ENCODE measurements at regions not wholly inside any gene's neighbourhood (a gene's known extent, or its start where the extent isn't known, plus 50 kb on each side); places are given as distances from the start of the nearest gene placed in this dataset.

GRCh38 chr6:16851044-16851540, 89.8 kb upstream of the ATXN1 start:
- TF ChIP-seq CTCF (IDR thresholded peaks at IDR 0.05; ENCODE audit: extremely low read depth in 1 of 2, insufficient read depth in 1 of 2, low read depth in 1 of 2, low read length in 2 of 2) (no peak), EZH2 (IDR thresholded peaks at IDR 0.05; ENCODE audit: borderline replicate concordance, low read depth, low read length, severe bottlenecking) (no peak), MAX (IDR thresholded peaks at IDR 0.05; ENCODE audit: insufficient read depth, insufficient read length) (no peak), POLR2A (IDR thresholded peaks at IDR 0.05; ENCODE audit: low read depth, low read length) (no peak), POLR2AphosphoS5 (IDR thresholded peaks at IDR 0.05; ENCODE audit: insufficient read depth, low read depth, low read length) (no peak), JUN (IDR thresholded peaks at IDR 0.05; ENCODE audit: borderline replicate concordance, insufficient read depth, insufficient read length, low read depth) (no peak)

Data from endothelial cell of umbilical vein (primary cell).